BE2C (cell line): ENCODE measurements at regions not wholly inside any gene's neighbourhood (a gene's known extent, or its start where the extent isn't known, plus 50 kb on each side); places are given as distances from the start of the nearest gene placed in this dataset.
A peak's percentile ranks its signal among the peaks of the same experiment; 100 is the strongest.
"Not testable (repeated sequence)": the region's sequence is repeated elsewhere in the genome, so short reads cannot be mapped to it uniquely, and the experiment has no call there.

Experiments used
- DNase-seq: peaks from one replicate; pipeline ENCODE4 v3.0.0-alpha.2; 2020
- H3K27me3 ChIP-seq: fragments of 250-450 bp; sonication (Bioruptor Pico); 2 replicates; pipeline ENCODE4 v1.5.1; 2020; ENCODE audit warnings: mild to moderate bottlenecking
- H3K36me3 ChIP-seq: fragments of 250-450 bp; sonication (Bioruptor Pico); 2 replicates; pipeline ENCODE4 v1.5.1; 2020; ENCODE audit warnings: mild to moderate bottlenecking
- H3K4me1 ChIP-seq: fragments of 250-450 bp; sonication (Bioruptor Pico); 2 replicates; pipeline ENCODE4 v1.5.1; 2020
- H3K4me3 ChIP-seq: 2 replicates; pipeline ENCODE4 v1.5.1; 2011; ENCODE audit warnings: low read depth, low read length
- H3K9me3 ChIP-seq: fragments of 250-450 bp; sonication (Bioruptor Pico); 2 replicates; pipeline ENCODE4 v1.5.1; 2020
- TF ChIP-seq, protein P1 (sequence below): IDR thresholded peaks from 2 replicates; pipeline ENCODE4 v1.5.1; 2012; ENCODE audit warnings: mild to moderate bottlenecking, low read depth, low read length

DNA sequence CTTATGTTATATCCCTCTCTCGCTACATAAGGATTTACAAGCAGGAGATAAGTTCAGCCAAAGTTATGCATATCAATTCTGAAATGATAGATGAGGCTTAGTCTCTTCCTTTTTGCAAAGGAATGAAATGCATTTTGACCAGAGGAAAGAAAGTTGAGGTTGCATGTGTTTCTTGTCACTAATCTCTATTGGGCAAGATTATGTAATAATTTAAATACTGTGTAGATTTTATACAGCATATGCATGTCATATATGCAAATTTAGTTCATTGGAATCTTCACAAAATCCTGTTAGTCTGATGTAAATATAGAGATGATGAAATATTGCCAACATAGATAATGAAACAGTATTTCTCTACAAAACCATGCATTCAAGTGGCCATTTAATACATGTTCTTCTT, 858.7 kb upstream of the RAG2 start:
- no peak for DNase-seq
- H3K27me3 ChIP-seq, result no peaks in the 10 kb centered on the region
- TF ChIP-seq, protein P1, sequence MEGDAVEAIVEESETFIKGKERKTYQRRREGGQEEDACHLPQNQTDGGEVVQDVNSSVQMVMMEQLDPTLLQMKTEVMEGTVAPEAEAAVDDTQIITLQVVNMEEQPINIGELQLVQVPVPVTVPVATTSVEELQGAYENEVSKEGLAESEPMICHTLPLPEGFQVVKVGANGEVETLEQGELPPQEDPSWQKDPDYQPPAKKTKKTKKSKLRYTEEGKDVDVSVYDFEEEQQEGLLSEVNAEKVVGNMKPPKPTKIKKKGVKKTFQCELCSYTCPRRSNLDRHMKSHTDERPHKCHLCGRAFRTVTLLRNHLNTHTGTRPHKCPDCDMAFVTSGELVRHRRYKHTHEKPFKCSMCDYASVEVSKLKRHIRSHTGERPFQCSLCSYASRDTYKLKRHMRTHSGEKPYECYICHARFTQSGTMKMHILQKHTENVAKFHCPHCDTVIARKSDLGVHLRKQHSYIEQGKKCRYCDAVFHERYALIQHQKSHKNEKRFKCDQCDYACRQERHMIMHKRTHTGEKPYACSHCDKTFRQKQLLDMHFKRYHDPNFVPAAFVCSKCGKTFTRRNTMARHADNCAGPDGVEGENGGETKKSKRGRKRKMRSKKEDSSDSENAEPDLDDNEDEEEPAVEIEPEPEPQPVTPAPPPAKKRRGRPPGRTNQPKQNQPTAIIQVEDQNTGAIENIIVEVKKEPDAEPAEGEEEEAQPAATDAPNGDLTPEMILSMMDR, result no peak
- no peaks in the 10 kb centered on the region for H3K36me3 ChIP-seq
- H3K4me3 ChIP-seq, result no peak overlapping the region
- no peaks in the 10 kb centered on the region for H3K9me3 ChIP-seq
- no peaks in the 10 kb centered on the region for H3K4me1 ChIP-seq

DNA sequence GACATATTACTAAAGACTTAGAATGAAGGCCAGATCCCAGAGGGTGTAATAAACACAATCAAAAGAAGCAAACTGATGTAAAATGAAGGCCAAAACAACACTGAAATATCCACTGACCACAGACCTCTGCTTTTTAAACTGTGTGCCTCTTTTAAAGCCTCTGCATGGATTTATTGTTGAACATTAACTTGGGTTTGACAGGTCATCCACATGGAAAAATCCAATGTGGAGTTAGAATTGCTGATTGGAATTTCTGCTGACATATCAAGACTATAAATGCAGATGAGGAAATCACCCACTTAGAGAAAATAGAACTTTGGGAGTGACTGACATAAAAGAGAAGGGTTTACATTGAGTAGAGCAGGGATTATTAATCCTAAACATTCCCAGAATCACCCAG, 853.9 kb upstream of the RAG2 start:
- no peak overlapping the region for H3K4me3 ChIP-seq
- TF ChIP-seq, protein P1, result no peak
- no peaks in the 10 kb centered on the region for H3K27me3 ChIP-seq
- H3K4me1 ChIP-seq, result no peaks in the 10 kb centered on the region
- no peaks in the 10 kb centered on the region for H3K36me3 ChIP-seq
- no peaks in the 10 kb centered on the region for H3K9me3 ChIP-seq
- DNase-seq, result no peak

DNA sequence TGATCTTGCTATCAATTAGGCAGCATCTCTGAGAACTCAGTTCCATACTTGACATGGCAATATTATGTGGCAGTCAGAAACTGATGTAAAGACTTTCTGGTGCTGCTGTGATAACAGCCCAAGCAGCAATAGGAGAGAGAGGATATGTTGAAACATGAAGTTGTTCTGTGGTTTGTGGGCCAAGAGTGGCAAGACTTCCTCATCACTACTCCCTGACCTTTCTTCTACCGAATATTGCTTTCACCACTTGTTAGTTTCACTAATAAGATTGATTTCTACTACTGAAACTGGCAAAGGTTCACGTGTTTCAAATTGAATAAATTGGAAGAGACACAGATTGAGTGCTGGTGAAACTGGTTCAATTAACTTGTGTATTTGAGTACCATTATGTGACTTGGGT, 852.6 kb upstream of the RAG2 start:
- Histone ChIP-seq H3K36me3 (no peaks in the 10 kb centered on the region), H3K9me3 (no peaks in the 10 kb centered on the region)
- TF ChIP-seq, protein P1, result no peak

DNA sequence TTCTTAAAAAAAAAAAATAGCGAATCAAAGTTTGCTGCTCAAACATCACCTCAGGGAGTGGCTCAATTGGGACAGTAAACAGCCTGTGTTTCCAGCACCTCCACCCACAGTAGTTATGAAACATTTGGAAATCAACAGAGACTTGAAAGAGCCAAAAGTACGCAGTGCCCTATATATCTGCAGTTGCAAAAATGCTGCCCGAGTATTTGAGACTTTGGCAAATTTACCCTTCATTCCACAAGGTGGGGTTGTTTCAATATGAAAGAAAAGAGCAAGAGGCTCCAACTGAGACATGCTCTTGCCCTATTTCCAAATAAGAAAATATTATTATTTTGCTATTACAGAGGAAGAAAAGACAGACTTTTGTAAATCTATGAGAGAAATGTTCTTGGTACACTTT, 851.1 kb upstream of the RAG2 start:
- no peak overlapping the region for H3K4me3 ChIP-seq
- no peaks in the 10 kb centered on the region for H3K36me3 ChIP-seq
- TF ChIP-seq, protein P1, result peak; percentile 40
- no peaks in the 10 kb centered on the region for H3K9me3 ChIP-seq
- H3K4me1 ChIP-seq, result no peaks in the 10 kb centered on the region
- no peaks in the 10 kb centered on the region for H3K27me3 ChIP-seq
- DNase-seq, result no peak

More for the DNA sequence above, 852.6 kb upstream of the RAG2 start:
- Histone ChIP-seq H3K4me3 (no peak overlapping the region), H3K27me3 (no peaks in the 10 kb centered on the region), H3K4me1 (no peaks in the 10 kb centered on the region)
- DNase-seq, result no peak

DNA sequence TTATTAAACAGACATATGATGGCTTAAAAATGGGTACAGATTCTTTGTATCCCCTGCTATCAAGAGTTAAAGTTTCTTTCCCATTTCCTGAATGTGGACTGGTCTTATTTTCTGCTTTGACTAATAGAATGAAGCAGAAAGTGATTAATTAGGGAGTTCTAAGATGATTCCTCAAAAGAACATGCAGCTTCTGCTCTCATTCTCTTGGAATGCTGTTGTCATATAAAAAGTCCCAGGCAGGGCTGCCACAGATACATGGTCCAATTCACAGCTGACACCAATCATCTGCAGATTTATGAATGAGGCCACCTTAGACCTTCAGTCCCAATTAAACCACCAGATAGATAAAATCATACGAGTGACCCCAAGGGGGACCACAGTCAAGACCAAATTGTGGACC, 844.5 kb upstream of the RAG2 start:
- no peak overlapping the region for H3K4me3 ChIP-seq
- H3K27me3 ChIP-seq, result no peaks in the 10 kb centered on the region
- H3K9me3 ChIP-seq, result no peaks in the 10 kb centered on the region
- TF ChIP-seq, protein P1, result no peak
- H3K4me1 ChIP-seq, result no peaks in the 10 kb centered on the region
- no peaks in the 10 kb centered on the region for H3K36me3 ChIP-seq
- DNase-seq, result no peak

DNA sequence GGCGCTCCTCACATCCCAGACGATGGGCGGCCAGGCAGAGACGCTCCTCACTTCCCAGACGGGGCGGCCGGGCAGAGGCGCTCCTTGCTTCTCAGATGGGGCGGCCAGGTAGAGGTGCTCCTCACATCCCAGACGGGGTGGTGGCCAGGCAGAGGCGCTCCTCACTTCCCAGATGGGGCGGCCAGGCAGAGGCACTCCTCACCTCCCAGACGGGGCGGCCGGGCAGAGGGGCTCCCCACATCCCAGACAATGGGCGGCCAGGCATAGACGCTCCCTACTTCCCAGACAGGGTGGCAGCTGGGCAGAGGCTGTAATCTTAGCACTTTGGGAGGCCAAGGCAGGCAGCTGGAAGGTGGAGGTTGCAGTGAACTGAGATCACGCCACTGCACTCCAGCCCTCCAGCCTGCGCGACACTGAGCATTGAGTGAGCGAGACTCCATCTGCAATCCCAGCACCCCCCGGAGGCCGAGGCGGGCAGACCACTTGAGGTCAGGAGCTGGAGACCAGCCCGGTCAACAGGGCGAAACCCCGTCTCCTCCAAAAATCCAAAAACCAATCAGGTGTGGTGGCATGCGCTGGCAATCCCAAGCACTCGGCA, 833.7 kb upstream of the RAG2 start:
- not testable (repeated sequence) for H3K27me3 ChIP-seq, H3K9me3 ChIP-seq, H3K4me1 ChIP-seq, H3K4me3 ChIP-seq, DNase-seq, H3K36me3 ChIP-seq

DNA sequence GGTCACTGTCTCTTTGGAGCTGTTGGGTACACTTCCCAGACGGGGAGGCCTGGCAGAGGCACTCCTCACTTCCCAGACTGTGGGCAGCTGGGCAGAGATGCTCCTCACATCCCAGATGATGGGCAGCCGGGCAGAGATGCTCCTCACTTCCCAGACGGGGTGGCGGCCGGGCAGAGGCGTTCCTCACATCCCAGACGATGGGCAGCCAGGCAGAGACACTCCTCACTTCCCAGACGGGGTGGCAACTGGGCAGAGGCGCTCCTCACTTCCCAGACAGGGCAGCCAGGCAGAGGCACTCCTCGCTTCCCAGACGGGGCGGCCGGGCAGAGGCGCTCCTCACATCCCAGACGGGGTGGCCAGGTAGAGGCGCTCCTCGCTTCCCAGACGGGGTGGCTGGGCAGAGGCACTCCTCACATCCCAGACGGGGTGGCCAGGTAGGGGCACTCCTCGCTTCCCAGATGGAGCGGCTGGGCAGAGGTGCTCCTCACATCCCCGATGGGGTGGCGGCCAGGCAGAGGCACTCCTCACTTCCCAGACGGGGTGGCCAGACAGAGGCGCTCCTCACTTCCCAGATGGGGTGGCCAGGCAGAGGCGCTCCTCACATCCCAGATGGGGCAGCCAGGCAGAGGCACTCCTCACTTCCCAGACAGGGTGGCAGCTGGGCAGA, 833.1 kb upstream of the RAG2 start:
- H3K4me1 ChIP-seq, H3K36me3 ChIP-seq, H3K4me3 ChIP-seq, DNase-seq, H3K27me3 ChIP-seq, H3K9me3 ChIP-seq: not testable (repeated sequence)
